NCI-H226 (cell line): ENCODE measurements at regions not wholly inside any gene's neighbourhood (a gene's known extent, or its start where the extent isn't known, plus 50 kb on each side); places are given as distances from the start of the nearest gene placed in this dataset.
"Not testable (repeated sequence)": the region's sequence is repeated elsewhere in the genome, so short reads cannot be mapped to it uniquely, and the experiment has no call there.

Source experiments
- DNase-seq: peaks from one replicate; pipeline ENCODE4 v3.0.0-alpha.2; 2015

DNA sequence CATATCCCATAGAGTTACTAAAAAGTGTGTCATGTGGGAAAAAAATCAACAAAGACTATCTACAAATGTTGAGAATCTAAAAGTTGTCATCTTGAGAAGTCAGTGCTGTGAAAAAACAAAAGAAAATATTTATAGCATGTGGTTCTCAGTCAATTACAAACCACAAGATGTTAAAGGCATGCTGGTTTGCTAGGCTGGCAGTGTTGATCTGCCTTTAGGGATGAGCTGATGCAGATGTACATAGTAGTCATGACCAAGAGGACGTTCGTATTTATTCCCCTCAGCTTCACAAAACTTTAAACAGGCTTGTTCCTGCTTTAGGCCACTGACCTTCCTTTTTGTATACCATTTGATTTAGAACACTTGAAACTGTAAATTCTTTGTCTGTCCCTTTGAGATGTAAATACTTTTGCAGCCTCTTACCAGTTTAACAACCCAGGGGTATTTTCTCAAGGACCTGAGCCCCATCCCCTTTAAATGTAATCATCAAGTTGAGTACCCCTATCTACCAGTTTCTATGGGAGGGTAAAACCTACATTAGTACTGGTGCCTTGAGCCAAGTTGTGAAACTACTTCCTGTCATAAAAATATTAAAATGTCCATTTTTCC lies 446.6 kb downstream of the KCNJ18 start:
- DNase-seq = no peak

DNA sequence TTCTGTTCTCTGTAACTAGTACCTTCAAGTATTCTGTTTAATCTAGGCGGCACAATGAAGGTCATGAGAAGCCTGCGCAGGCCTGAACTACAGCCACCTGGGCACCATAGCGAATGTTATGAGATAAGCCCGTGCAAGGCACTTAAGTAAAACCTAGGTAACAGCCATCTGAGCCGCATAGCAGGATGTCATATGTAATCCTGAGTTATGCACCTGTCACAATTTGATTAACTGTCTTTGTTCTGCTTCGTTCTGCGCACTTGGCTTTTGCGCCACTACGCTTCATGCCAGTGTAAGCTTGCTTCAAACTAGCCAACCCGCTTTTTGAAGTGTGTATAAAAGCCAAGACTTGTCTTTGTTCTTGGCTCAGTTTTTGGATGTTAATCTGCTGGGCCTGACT lies 449.8 kb downstream of the KCNJ18 start:
- no peak for DNase-seq

DNA sequence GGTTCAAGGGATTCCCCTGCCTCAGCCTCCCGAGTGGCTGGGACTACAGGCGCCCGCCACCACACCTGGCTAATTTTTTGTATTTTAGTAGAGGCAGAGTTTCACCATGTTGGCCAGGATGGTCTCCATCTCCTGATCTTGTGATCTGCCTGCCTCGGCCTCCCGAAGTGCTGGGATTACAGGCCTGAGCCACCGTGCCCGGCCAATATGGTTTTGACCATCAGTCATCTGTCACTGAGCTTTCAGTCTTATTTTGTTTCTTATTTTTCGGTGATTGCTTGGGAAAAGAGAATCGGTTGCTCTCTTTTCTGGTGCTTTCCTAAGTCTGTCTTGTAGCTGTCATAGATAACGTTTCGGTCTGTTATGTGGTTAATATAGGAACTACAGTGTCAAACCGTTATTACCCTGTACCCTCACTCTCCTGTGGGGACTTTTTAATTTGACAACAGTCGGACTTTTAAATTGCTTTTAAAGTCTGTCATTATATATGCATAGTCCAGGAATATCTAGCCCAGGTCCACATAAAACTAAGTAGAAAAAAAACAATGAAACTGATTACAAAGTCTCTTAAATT lies 453.4 kb downstream of the KCNJ18 start:
- no peak for DNase-seq

DNA sequence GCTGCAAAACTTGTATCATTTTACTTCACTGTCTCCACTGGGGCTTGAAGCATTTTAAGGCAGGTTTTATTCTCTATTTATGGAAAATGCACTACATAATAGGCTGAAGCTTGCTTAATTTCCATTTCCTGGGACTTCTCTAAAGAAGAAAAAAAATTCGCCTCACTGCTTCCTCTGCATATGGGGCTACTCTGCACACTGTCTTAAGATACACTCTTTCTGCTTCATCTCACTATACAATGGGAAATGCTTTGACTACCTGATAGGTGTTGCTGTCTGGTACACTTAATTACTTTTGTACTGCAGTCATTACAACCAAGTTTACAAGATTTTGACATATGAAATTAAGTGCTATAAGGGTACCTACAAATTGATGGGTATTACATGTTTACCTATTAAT lies 466.0 kb downstream of the KCNJ18 start:
- DNase-seq = no peak

DNA sequence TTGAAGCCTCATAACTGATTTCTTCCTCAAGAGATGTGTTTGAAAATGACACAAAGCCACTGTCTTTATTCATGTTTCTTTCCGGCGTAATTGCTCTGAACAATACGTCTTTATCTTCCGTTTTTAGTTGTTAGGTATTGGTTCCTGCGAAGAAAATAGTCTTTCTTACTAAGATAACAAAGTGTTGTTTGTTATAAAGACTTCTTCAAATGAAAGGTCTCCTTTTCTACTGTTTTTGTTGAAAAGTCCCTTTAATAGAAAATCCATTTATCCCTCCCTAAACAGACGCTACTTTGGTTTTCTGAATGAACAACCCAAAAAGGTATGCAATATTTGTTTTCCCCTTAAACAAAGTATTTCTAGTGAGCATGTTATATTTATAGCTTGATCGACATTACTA lies 469.1 kb downstream of the KCNJ18 start:
- no peak for DNase-seq

DNA sequence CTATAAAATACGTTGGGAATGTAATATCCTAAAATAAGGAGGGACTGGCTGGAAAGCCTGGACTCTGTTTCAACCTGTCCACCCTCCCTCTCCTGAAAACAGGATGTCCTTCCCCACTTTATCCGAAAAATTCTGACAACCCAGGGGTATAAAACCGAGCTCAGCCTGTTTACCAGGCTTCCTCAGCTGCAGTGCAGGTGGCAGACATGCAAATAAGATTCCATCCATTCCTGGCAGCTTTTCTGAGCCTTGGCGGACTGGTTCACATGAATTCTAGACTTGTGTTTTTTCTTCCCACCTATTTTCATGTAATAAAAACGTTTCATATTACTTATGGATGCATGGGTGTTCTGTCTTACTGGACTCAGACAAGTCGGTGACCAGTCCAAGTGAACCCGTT lies 479.3 kb downstream of the KCNJ18 start:
- DNase-seq = no peak

DNA sequence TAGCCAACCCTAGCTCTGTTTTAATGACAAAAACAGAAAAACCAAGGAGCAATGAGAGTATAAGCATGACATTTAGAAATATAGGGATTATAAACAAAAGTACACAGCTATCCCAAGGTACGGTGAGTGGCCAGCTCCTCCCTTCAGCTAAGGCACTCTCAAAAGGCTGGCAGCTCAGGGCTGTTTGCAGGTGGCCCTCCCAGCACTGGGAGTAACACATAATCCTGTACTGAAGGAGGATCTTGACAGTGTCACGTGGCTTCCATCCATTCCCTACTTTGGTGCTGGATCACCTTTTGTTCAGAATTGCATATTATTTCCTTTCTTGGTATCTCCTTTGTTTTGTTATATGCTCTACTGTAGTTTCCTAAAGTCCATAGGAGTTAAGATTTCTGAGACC lies 500.8 kb downstream of the KCNJ18 start:
- no peak for DNase-seq

DNA sequence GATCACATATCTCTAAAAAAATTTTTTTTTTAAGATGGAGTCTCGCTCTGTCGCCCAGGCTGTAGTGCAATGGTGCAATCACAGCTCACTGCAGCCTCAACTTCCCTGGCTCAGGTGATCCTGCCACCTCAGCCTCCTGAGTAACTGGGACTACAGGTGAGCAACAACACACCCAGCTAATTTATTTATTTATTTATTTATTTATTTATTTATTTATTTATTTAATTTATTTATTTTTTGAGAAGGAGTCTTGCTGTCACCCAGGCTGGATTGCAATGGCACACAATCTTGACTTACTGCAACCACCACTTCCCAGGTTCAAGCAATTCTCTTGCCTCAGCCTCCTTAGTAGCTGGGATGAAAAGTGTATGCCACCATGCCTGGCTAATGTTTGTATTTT lies 507.9 kb downstream of the KCNJ18 start:
- DNase-seq = not testable (repeated sequence)

DNA sequence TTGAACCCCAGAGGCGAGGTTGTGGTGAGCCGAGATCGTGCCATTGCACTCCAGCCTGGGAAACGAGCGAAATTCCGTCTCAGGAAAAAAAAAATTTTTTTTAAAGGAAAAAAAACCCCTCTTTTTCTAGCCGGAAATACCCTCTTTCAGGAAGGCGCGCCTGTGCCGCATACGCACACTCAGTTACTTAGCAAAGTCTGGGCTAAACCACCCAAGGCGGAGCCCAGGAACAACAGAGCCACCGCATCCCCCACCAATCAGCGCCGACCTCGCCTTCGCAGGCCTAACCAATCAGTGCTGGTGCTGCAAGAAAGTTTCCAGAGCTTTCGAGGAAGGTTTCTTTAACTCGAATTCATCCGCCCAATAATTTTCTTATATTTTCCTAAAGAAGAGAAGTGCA lies 510.4 kb downstream of the KCNJ18 start:
- DNase-seq = no peak

DNA sequence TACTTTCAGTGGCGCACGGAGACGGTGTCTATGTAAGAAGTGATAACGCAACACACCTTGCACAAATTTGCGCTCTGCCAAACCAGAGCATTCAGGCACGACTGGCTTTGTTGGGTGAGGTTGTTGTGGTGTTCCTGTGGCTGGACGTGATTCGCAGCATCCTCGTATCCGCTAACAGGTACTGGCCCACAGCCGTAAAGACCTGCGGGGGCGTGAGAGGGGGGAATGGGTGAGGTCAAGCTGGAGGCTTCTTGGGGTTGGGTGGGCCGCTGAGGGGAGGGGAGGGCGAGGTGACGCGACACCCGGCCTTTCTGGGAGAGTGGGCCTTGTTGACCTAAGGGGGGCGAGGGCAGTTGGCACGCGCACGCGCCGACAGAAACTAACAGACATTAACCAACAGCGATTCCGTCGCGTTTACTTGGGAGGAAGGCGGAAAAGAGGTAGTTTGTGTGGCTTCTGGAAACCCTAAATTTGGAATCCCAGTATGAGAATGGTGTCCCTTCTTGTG lies 510.9 kb downstream of the KCNJ18 start:
- no peak for DNase-seq

DNA sequence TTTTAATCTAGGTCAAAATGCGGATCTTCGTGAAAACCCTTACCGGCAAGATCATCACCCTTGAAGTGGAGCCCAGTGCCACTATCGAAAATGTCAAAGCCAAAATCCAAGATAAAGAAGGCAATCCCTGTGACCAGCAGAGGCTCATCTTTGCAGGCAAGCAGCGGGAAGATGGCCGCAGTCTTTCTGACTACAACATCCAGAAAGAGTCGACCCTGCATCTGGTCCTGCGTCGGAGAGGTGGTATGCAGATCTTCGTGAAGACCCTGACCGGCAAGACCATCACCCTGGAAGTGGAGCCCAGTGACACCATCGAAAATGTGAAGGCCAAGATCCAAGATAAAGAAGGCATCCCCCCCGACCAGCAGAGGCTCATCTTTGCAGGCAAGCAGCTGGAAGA lies 511.8 kb downstream of the KCNJ18 start:
- not testable (repeated sequence) for DNase-seq

DNA sequence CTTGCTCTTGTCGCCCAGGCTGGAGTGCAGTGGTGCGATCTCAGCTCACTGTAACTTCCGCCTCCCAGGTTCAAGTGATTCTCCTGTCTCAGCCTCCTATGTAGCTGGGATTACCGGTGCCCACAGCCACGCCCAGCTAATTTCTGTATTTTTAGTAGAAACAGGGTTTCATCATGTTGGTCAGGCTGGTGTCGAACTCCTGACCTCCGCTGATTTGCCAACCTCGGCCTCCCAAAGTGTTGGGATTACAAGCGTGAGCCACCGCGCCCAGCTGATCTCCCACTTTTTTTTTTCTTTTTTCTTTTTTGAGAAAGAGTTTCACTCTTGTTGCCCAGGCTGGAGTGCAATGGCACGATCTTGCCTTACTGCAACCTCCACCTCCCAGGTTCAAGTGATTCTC lies 517.9 kb downstream of the KCNJ18 start:
- not testable (repeated sequence) for DNase-seq

DNA sequence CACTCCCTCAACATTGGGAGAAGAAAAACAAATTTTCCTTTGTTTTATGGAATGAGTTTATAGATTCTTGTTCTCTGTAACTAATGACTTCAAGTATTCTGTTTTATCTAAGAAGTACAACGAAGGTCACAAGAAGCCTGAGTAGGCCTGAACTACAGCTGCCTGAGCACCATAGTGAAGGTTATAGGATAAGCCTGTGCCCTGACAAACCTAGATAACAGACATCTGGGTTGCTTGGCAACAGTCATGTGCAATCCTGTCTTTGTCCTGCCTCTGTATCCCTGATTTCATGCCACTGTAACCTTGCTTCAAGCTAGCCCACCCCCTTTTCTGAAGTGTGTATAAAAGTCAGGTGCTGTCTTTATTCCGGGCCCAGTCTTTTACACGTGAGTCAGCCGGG lies 520.8 kb downstream of the KCNJ18 start:
- DNase-seq = not testable (repeated sequence)

DNA sequence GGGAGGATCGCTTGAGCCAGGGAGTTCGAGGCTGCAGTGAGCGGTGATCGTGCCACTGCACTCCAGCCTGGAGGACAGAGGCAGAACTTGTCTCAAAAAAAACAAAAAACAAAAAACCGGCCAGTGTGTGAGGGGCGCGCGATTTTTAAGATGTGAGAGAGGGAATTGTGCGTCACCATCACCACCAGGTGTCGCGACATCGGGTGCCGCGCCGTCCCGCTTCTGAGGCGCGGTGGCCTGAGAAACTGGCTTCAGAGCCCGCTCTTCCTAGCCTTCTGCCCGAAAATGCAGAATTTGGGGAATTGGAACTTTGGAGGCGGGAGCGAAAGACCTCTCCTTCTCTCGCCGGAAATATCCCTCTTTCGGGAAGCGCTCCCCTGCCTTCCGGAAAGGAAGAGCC lies 524.8 kb downstream of the KCNJ18 start:
- no peak for DNase-seq

DNA sequence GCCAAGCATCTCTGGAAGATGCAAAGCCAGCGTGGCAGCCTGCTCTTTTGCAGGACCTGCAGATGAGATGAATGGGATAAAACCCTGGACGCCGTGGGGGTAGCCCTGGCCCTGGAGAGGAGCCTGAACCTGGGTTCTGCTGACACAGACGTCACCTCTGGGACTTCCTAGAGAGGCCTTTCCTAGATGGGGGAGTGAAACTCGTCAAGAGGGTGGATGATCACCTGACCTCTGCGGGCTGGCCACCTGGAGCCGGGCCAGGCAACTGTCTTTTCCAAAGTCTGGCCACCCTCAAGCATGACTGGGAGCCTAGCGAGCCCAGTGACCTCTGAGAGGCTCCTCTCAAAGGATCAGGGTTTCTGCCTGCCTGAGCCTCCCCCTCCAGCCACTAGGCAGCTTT lies 529.0 kb downstream of the KCNJ18 start:
- DNase-seq = no peak

DNA sequence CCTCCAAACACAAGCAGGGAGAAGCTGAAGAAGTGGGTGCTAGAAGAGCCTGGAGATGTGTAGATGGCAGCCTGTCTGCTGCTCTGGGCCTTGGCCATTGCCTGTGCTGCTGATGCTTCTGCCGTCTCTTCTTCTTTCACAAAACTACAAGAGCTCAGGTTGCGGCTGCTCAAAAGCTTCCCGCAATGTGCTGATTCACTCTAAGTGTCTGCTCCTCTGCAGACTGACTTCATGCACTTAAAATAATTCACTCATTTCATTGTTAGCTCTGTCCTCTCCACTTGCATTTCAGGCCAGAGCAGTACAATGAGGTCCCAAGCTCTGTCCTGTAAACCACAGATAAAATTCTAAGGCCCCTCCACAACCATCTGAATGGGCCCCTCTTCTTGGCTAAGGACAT lies 534.2 kb downstream of the KCNJ18 start:
- not testable (repeated sequence) for DNase-seq

DNA sequence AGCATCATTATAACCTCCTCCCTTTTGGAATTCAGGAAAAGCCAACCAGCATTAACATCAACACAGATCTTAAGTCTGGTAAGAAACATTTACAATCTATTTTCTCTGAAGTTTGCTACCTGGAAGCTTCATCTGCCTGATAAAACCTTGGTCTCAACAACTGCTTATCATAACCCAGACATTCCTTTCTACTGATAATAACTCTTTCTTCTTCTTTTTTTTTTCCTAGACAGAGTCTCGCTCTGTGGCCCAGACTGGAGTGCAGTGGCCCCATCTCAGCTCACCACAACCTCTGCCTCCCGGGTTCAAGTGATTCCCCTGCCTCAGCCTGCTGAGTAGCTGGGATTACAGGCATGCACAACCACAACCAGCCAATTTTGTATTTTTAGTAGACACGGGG lies 534.6 kb downstream of the KCNJ18 start:
- DNase-seq = not testable (repeated sequence)

DNA sequence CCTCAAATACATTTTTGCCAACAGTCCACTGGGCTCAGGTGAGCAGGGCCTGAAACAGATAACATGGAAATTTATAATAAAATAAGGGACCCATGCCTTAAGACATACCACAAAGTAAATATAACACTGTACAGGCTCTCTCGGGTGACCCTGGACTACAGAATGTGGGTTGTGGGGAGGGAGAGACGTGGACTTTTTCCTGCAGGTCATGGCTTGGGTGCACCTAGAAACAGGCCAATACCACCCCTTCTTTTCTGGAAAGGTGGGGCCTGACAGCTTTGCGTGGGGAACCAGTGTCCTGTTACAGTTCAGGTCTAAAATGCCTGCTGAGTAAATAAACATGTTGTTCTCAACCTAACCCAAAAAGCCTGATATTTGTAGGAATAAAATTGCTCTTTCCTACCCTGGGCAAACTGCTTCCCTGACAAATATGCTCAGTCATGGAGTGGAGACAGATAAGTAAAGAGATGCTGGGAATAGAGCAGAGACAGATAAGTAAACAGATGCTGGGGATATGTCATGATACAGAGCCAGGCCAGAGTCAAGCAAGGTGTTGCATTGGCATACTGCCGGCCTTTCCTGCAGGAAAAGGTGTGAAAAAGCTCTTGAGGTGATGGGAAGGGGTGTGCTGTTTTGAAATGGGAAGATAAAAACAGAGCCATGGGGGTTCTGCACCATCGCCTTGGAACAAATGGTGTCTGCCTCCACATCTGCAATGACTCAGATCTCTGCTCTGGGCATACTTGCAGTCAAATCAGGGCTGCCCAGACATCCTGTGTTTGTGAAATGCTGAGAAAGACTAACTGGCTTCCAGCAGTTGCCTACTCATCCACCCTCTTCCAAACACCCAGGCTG lies 535.6 kb downstream of the KCNJ18 start:
- DNase-seq = not testable (repeated sequence)

DNA sequence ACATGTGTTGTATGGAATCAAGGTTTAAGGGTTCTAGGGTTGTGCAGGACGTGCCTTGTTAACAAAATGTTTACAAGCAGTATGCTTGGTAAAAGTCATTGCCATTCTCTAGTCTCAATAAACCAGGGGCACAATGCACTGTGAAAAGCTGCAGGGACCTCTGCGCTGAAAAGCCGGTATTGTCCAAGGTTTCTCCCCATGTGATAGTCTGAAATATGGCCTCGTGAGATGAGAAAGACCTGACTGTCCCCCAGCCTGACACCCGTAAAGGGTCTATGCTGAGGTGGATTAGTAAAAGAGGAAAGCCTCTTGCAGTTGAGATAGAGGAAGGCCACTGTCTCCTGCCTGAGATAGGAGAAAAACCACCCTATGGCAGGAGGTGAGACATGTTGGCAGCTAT lies 537.5 kb downstream of the KCNJ18 start:
- not testable (repeated sequence) for DNase-seq

DNA sequence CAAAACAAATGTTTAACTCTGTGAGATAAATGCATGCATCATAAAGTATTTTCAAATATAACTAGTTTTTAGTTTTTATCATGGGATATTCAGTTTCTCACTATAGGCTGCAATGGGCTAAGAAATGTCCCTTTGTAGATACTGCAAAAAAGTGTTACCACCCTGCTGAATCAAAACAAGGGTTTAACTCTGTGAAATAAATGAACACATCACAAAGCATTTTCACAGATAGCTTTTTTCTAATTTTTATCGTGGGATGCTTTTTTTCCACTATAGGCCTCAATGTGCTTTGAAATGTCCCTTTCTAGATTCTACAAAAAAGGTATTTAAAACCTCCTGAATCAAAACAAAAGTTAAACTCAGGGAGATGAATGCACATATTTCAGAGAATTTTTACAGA lies 541.1 kb downstream of the KCNJ18 start:
- DNase-seq = no peak

DNA sequence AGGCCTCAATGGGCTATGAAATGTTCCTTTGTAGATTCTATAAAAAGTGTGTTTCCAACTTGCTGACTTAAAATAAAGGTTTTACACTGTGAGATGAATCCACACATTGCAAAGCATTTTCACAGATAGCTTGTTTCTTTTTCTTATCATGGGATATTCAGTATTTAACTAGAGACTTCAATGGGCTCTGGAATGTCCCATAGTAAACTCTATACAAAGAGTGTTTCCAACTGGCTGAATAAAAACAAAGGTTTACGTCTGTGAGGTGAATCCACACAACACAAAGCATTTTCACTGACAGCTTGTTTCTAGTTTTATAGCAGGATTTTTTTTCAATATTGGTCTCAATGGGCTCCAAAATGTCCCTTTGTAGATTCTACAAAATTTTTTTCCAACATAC lies 550.1 kb downstream of the KCNJ18 start:
- DNase-seq = no peak

DNA sequence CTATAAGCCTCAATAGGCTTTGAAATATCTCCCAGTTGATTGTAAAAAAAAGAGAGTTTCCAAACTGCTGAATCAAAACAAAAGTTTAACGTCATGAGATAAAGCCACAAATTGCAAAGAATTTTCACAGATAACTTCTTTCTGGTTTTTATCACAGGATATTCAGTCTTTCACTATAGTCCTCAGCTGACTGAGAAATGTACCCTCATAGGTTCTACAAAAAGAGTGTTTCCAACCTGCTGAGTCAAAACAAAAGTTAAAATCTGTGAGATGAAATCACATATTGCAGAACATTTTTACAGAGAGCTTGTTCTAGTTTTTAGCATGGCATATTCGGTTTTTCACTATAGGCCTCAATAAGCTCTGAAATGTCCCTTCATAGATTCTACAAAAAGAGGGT lies 559.2 kb downstream of the KCNJ18 start:
- no peak for DNase-seq

DNA sequence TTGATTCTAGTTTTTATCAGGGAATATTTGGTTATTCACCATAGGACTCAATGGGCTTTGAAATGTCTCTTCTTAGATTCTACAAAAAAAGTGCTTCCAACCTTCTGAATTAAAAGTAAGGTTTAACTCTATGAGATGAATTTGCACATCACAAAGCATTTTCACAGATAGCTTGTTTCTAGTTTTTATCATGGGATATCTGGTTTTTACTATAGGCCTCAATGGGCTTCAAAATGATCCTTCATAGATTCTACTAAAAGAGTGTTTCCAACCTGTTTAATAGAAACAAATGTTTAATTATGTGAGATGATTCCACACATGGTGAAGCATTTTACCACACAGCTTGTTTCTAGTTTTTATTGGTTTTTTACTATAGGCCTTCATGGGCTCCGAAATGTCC lies 560.7 kb downstream of the KCNJ18 start:
- DNase-seq = no peak

DNA sequence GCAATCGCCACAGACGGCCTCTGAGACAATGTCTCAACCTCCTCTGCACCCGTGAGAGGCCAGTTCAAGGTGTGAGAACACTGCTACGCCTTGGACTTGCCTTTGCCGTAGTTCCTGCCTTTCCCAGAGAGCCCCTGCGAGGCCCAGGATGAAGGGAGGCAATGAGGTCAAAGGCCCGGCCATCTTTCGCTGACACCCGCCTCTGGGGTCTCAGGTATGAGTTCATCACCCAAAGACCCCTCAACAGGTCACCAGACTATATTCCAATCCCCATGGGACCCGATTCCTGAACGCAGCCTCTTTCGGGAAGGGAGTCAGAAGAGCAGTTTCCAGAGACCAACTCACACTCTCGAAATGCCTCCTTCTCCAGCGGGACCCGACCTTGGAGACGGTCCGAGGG lies 573.5 kb downstream of the KCNJ18 start:
- DNase-seq = no peak
